ENCODE measurements at regions not wholly inside any gene's neighbourhood (a gene's known extent, or its start where the extent isn't known, plus 50 kb on each side); places are given as distances from the start of the nearest gene placed in this dataset.

DNA sequence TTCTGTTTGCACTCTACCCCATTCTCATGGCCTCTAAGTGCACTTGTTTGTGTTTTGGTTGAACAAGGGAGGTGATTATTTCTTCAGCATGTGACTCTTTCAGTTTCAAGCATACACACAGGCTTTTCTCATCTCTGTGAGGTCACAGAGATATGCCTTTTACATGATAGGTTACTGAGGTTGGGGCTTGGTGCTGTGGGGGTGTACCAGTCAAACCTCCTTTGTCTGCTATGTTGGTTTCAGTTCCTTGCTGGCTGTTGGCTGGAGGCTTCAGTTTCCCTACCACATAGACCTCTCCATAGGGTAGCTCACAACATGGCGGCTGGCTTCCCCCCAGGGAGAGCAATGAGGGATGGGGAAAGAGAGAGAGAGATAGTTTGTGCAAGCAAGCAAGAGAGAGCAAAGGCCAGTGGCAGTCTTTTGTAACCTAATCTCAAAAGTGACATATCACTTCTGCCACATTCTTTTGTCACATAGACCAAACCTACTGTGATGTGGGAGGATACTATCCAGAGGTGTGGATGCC lies 96.7 kb upstream of the SEMA6A start (continued):
- TF ChIP-seq ZNF217 (IDR thresholded peaks at IDR 0.05): no peak
- TF ChIP-seq STAT1 (conservative IDR thresholded peaks at IDR 0.05): no peak
- TF ChIP-seq ZNF622 (IDR thresholded peaks at IDR 0.05): no peak
- TF ChIP-seq NR2F1 (conservative IDR thresholded peaks at IDR 0.05): peak; percentile 77
- no peak for TF ChIP-seq RAD21 (IDR thresholded peaks at IDR 0.05; ENCODE audit: insufficient read depth, low read depth, low read length)
- no peak for TF ChIP-seq CHD4 (IDR thresholded peaks at IDR 0.05)
- no peak for TF ChIP-seq SRF (IDR thresholded peaks at IDR 0.05; ENCODE audit: low read depth in 2 of 2, low read length in 2 of 2)
- TF ChIP-seq ESRRA (IDR thresholded peaks at IDR 0.05; ENCODE audit: low read length): no peak
- TF ChIP-seq, protein P1, sequence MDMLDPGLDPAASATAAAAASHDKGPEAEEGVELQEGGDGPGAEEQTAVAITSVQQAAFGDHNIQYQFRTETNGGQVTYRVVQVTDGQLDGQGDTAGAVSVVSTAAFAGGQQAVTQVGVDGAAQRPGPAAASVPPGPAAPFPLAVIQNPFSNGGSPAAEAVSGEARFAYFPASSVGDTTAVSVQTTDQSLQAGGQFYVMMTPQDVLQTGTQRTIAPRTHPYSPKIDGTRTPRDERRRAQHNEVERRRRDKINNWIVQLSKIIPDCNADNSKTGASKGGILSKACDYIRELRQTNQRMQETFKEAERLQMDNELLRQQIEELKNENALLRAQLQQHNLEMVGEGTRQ (IDR thresholded peaks at IDR 0.05; ENCODE audit: borderline replicate concordance, low read depth, low read length): peak; percentile 52; the same call in 1 of the 2 replicates
- peak; percentile 36 for TF ChIP-seq SP1 (IDR thresholded peaks at IDR 0.05; ENCODE audit: low read depth, low read length)
- no peak for TF ChIP-seq HDAC2 (IDR thresholded peaks at IDR 0.05)
- TF ChIP-seq GATAD2B (conservative IDR thresholded peaks at IDR 0.05; ENCODE audit: low read depth): no peak
- TF ChIP-seq, protein P2, sequence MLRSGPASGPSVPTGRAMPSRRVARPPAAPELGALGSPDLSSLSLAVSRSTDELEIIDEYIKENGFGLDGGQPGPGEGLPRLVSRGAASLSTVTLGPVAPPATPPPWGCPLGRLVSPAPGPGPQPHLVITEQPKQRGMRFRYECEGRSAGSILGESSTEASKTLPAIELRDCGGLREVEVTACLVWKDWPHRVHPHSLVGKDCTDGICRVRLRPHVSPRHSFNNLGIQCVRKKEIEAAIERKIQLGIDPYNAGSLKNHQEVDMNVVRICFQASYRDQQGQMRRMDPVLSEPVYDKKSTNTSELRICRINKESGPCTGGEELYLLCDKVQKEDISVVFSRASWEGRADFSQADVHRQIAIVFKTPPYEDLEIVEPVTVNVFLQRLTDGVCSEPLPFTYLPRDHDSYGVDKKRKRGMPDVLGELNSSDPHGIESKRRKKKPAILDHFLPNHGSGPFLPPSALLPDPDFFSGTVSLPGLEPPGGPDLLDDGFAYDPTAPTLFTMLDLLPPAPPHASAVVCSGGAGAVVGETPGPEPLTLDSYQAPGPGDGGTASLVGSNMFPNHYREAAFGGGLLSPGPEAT (IDR thresholded peaks at IDR 0.05; ENCODE audit: low read depth): peak; percentile 90
- TF ChIP-seq ZNF274 (IDR thresholded peaks at IDR 0.05; ENCODE audit: insufficient read depth, insufficient read length): no peak
- TF ChIP-seq CBX5 (IDR thresholded peaks at IDR 0.05; ENCODE audit: low read depth): peak; percentile 94
- no peak for TF ChIP-seq SUPT20H (IDR thresholded peaks at IDR 0.05; ENCODE audit: borderline replicate concordance, control insufficient read depth, low read depth, low read length)
- TF ChIP-seq, protein P3, sequence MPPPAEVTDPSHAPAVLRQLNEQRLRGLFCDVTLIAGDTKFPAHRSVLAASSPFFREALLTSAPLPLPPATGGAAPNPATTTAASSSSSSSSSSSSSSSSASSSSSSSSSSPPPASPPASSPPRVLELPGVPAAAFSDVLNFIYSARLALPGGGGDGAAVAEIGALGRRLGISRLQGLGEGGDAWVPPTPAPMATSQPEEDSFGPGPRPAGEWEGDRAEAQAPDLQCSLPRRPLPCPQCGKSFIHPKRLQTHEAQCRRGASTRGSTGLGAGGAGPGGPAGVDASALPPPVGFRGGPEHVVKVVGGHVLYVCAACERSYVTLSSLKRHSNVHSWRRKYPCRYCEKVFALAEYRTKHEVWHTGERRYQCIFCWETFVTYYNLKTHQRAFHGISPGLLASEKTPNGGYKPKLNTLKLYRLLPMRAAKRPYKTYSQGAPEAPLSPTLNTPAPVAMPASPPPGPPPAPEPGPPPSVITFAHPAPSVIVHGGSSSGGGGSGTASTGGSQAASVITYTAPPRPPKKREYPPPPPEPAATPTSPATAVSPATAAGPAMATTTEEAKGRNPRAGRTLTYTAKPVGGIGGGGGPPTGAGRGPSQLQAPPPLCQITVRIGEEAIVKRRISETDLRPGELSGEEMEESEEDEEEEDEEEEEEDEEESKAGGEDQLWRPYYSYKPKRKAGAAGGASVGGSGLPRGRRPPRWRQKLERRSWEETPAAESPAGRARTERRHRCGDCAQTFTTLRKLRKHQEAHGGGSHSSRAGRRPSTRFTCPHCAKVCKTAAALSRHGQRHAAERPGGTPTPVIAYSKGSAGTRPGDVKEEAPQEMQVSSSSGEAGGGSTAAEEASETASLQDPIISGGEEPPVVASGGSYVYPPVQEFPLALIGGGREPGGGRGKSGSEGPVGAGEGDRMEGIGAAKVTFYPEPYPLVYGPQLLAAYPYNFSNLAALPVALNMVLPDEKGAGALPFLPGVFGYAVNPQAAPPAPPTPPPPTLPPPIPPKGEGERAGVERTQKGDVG (CRISPR knock-in tag; IDR thresholded peaks at IDR 0.05): 0 out of 2 replicates have a peak, but pooled peaks have one; percentile 42
- TF ChIP-seq ZNF207 (IDR thresholded peaks at IDR 0.05; ENCODE audit: borderline replicate concordance): 0 out of 2 replicates have a peak, but pooled peaks have one; percentile 50
- TF ChIP-seq MTA2 (IDR thresholded peaks at IDR 0.05; ENCODE audit: low read depth): peak; percentile 89

All from GM12878 (cell line).